Stimulated activated CD4-positive, alpha-beta T cell treated with anti-CD3 and anti-CD28 coated beads, Interleukin-1b, Interleukin-23, amount 100 ng/mL, for 1 hour (primary cell): ENCODE measurements at regions not wholly inside any gene's neighbourhood (a gene's known extent, or its start where the extent isn't known, plus 50 kb on each side); places are given as distances from the start of the nearest gene placed in this dataset.

Source experiments
- DNase-seq, 2 donors: peaks; one replicate each; pipeline ENCODE4 v3.0.0-alpha.2; 2020; ENCODE audit warnings: low read depth in 2 of 2

- no peak for DNase-seq
Measured at GRCh38 chr5:164375051-164375450, 869.6 kb downstream of the MAT2B start.

- DNase-seq, result no peak
Measured at GRCh38 chr5:164376843-164377242, 871.4 kb downstream of the MAT2B start.

GRCh38 chr5:164377746-164378145 lies 872.3 kb downstream of the MAT2B start:
- no peak for DNase-seq

- DNase-seq, result no peak
Measured at GRCh38 chr5:164383662-164384061, 878.2 kb downstream of the MAT2B start.

DNA sequence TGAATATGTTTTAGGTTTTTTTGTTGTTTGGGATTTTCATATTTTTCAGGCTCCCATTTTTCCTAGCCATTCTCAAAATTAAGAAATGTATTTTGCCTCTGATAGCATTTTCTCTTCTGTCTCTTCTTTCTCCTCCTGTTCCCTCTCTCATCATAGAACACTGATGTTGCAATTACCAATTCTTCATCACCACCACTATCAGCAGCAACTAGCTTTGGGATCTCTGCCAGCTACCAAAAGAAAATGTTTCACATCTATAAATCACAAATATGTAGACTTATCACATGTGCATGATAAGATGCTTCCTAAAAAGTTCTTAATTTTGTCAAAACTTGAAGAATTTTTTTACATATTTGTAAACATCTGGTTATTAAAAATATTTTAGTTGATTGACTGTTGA lies 887.1 kb downstream of the MAT2B start:
- DNase-seq, result no peak

DNA sequence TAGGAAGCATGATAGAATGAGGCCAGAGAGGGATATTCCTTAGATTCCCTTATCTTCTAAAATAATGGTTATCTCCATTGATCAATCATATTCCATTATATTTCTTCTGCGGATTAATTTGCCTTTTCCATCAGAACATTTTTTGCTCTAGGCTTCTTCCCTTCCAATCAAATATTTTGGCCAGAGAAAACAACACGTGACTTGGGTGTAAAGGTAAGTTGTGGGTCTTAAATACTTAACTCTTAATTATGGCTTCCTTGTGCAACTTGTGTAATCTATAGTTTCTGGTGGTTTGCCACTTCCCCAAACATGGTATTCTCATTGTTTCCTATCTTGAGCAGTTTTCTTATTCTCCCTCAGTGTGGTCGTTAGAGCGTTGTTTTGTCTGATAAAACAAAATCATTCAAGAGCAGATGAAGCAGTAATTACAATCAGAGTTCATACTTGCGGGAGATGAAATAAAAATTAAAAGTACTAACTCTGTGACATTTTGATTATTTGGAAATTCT lies 889.3 kb downstream of the MAT2B start:
- DNase-seq, result no peak

DNA sequence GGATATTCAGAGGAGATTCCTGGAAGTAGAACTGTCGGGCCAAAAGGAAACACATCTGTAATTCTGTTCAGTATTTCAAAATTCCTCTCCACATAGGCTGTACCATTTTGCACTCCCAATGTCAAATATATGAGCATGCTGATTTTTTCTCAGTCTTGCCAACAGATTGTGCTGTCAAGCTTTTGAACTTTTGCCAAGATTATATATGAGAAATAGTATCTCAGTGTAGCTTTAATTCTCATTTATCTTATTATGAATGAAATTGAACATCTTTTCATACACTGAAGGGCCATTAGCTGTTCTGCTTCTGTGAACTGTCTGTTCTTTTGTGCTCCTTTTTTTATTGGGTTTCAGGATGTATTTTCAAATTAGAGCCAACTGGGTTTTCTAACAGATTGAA lies 907.1 kb downstream of the MAT2B start:
- no peak for DNase-seq

GRCh38 chr5:164420161-164420560 lies 914.7 kb downstream of the MAT2B start:
- DNase-seq, result no peak

DNA sequence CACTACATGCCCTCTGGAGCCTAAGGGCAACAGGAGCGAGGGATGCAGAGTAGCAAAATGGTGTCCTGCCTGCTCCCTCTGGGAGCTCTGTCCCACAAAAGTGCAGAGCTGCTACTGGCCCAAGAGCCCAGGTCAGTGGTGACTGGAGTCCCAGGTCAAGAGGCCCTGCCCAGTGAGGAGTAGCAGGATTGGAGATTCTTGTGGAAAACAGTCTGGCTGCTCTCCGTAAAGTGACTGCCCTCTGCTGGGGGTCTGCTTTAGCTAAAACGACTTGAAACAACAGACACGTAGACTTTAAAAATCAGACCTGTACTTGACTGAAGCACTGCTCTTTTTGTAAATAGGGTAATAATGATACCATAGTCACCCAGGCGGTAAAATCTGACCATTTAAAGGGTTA lies 917.0 kb downstream of the MAT2B start:
- no peak for DNase-seq

DNA sequence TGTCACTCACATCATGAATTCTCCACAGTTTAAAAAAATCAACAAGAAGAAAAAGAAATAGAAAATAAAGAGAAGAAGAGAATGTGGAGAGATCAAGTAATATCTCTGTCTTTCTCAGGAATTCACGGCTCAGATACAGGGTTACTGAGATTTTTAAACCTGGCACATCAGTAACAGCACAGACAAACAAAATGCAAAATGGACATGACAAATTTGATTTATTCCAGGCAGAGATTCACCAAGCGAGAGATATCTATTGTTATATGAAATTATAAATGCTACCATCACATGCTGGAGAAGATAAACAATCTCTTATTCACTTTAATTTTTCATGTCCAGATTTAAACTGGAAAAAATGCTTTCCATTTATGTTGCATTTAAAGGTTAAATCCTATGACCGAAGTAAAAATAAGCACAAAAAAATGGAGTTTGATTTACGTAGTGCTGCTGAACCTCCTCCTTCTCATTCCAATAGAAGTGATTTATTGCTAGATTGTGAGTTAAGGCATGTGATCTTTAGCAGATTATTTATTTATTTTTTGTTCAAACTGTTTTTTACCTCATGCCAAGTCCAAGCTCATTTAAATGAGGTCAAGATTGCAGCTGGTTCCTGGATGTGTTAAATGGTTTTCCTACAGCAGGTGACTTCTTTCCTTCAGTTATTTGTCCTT lies 926.4 kb downstream of the MAT2B start:
- no peak for DNase-seq

GRCh38 chr5:164433106-164433870 lies 927.9 kb downstream of the MAT2B start:
- DNase-seq, result no peak

- DNase-seq, result no peak
Measured at GRCh38 chr5:164435576-164435975, 930.2 kb downstream of the MAT2B start.

DNA sequence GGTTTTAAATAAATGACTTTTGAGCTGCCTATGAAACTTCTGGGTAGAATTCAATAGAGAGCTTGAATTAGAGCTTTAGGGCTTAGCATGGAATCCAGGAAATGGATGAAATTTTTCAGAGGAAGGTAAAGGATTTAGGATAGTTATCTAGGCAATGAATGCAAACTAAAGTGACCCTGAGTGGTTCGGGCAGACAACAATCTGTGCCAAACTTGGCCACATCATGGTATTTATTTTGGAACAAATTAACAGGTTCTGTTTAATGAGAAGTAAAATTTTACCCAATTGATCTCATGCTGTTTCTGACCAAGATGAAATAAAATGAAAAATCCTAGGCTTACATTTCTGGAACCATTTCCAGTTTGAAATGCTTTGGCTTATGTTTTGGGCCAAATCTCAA lies 934.4 kb downstream of the MAT2B start:
- DNase-seq, result no peak

- no peak for DNase-seq
Measured at GRCh38 chr5:164449460-164449859, 944.0 kb downstream of the MAT2B start.

- DNase-seq, result no peak
Measured at GRCh38 chr5:164466033-164466432, 960.6 kb downstream of the MAT2B start.

GRCh38 chr5:164470312-164470711 lies 964.9 kb downstream of the MAT2B start:
- no peak for DNase-seq

DNA sequence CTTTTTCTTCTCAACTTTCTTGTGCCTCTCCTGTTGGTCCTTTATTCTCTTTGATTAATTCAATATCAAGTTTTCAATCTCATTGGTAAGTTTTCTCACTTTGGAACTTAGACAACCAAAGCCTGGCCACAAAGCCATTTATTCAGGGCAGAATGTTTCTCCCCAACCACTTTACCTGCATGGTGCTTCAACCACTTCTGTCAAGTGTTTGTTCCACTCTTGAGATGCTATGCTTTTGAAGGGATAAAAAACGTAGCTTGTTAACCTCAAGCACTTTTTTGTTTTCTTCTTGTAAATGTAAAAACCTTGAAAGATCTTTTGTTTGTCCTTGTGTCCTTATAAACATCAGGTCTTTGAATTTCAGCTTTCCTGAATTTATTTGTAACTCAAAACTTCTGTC lies 966.7 kb downstream of the MAT2B start:
- no peak for DNase-seq

DNA sequence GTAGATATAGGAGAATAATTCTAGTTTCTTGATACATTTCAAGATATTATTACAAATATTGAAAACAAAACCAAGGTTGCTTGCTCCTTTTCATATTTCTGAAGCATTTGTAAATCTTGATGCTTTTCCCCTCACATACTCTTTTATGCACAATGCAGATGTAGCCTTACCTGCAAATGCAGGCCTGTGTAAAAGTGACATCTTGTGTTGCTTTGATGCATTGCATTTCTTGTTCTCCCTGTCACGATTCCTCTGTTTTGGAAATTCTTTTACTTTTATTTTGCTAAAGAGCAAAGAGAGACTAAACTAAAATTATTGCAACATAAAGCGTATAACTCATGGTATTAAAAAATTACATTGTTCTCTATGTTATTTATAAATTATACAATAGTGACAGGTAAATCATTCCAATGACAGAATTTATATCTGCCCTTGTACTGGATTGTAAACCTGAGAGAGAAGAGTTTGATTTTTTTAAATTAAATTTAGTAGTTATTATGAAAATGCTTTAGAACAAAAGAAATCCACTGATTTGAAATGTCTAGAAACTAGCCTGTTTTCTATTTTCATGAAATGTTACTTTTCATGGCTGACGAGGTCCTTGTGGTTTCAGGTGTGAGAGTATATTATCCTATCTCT lies 970.0 kb downstream of the MAT2B start:
- DNase-seq, result no peak

- no peak for DNase-seq
Measured at GRCh38 chr5:164481270-164481669, 975.9 kb downstream of the MAT2B start.

DNA sequence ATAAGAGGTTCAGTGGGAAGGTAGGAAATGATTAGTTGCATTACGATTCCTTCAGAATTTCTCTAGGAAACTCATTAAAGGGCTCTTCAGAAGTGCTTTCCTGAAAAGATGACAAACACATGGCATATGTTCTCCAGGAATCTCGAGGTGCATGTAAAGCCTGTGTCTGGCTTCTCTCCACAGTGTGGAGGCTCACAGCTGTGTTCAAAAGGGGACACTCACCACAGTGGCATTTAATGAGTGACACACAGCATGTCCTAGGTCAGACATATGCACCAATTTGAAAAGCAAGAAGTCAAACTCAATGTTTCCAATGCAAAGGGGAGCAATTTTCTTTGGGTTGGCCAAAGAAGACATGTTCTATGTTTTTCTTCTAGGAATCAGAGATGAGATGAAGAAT lies 976.9 kb downstream of the MAT2B start:
- no peak for DNase-seq

DNA sequence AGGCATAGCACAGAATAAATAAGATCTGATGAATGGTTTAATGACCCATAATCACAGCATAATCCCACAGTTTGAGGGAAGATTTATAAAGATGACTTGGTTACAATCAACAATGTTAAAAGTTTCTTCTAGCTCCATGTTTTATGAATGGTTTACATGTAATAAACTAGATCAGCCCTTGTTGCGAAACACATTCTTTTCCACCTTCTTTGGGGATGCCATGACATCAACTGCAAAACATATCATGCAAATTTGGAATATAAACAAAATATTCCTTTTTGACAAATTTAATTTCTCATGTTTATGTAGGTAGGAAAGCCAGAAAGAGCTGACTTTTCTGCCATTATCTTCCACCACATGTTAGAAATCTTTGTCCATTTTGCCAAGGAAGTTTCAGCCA lies 979.5 kb downstream of the MAT2B start:
- DNase-seq, result no peak

GRCh38 chr5:164487939-164488338 lies 982.5 kb downstream of the MAT2B start:
- no peak for DNase-seq
